ENCODE measurements at regions not wholly inside any gene's neighbourhood (a gene's known extent, or its start where the extent isn't known, plus 50 kb on each side); places are given as distances from the start of the nearest gene placed in this dataset.
A peak's percentile ranks its signal among the peaks of the same experiment; 100 is the strongest.
"Not testable (repeated sequence)": the region's sequence is repeated elsewhere in the genome, so short reads cannot be mapped to it uniquely, and the experiment has no call there.

GRCh38 chr5:154644745-154645411 is 110.3 kb upstream of the LARP1 start:
- H3K27ac ChIP-seq = no peak overlapping the region
- DNase-seq = no peak
- no peaks in the 10 kb centered on the region for H3K36me3 ChIP-seq
- H3K4me1 ChIP-seq = no peaks in the 10 kb centered on the region
- H3K4me3 ChIP-seq = no peak overlapping the region
- no peaks in the 10 kb centered on the region for H3K27me3 ChIP-seq
- H3K9me3 ChIP-seq (replicated peaks) = no peaks in the 10 kb centered on the region

GRCh38 chr5:154642499-154643245 is 112.5 kb upstream of the LARP1 start:
- Histone ChIP-seq H3K36me3 (no peaks in the 10 kb centered on the region), H3K4me3 (no peak overlapping the region), H3K9me3 (replicated peaks) (no peaks in the 10 kb centered on the region), H3K27ac (no peak overlapping the region), H3K4me1 (no peaks in the 10 kb centered on the region), H3K27me3 (no peaks in the 10 kb centered on the region)
- peak in 1 of 2 experiments; percentile 56 for DNase-seq

- H3K4me3 ChIP-seq; H3K27ac ChIP-seq; H3K4me1 ChIP-seq; H3K27me3 ChIP-seq; H3K9me3 ChIP-seq (replicated peaks); H3K36me3 ChIP-seq: not testable (repeated sequence)
- peak; percentile 21 to 49 for DNase-seq
Observed at GRCh38 chr5:154640213-154640831, 114.9 kb upstream of the LARP1 start.

GRCh38 chr5:154636786-154637185 is 118.4 kb upstream of the LARP1 start:
- H3K4me1 ChIP-seq, H3K36me3 ChIP-seq, DNase-seq: not testable (repeated sequence)

GRCh38 chr5:154636271-154636670 is 118.9 kb upstream of the LARP1 start:
- not testable (repeated sequence) for H3K9me3 ChIP-seq (replicated peaks); H3K4me3 ChIP-seq; H3K27me3 ChIP-seq; H3K27ac ChIP-seq; DNase-seq; H3K36me3 ChIP-seq; H3K4me1 ChIP-seq

More at GRCh38 chr5:154636786-154637185, 118.4 kb upstream of the LARP1 start:
- H3K27ac ChIP-seq; H3K27me3 ChIP-seq; H3K9me3 ChIP-seq (replicated peaks); H3K4me3 ChIP-seq: not testable (repeated sequence)

GRCh38 chr5:154633744-154634143 is 121.4 kb upstream of the LARP1 start:
- not testable (repeated sequence) for H3K4me1 ChIP-seq; H3K27ac ChIP-seq; H3K27me3 ChIP-seq; DNase-seq; H3K4me3 ChIP-seq; H3K9me3 ChIP-seq (replicated peaks); H3K36me3 ChIP-seq

- H3K27me3 ChIP-seq = 0 out of 2 replicates have a peak, but pooled peaks cover 4% of the 10 kb centered on the region
- H3K9me3 ChIP-seq (replicated peaks) = no peaks in the 10 kb centered on the region
- H3K27ac ChIP-seq = no peak overlapping the region
- DNase-seq = no peak
- H3K4me1 ChIP-seq = no peaks in the 10 kb centered on the region
- no peak overlapping the region for H3K4me3 ChIP-seq
- no peaks in the 10 kb centered on the region for H3K36me3 ChIP-seq
Observed at GRCh38 chr5:154631141-154631540, 124.0 kb upstream of the LARP1 start.

GRCh38 chr5:154630410-154630809 is 124.8 kb upstream of the LARP1 start:
- Histone ChIP-seq H3K9me3 (replicated peaks) (no peaks in the 10 kb centered on the region), H3K4me1 (no peaks in the 10 kb centered on the region)
- no peak for DNase-seq

GRCh38 chr5:154628685-154629084 is 126.5 kb upstream of the LARP1 start:
- Histone ChIP-seq H3K4me1 (no peaks in the 10 kb centered on the region), H3K4me3 (no peak overlapping the region), H3K27me3 (peaks cover 7% of the 10 kb centered on the region; the same call in 1 of the 2 replicates), H3K27ac (no peak overlapping the region), H3K9me3 (replicated peaks) (no peaks in the 10 kb centered on the region), H3K36me3 (no peaks in the 10 kb centered on the region)
- no peak for DNase-seq

More at GRCh38 chr5:154630410-154630809, 124.8 kb upstream of the LARP1 start:
- no peak overlapping the region for H3K4me3 ChIP-seq
- peaks cover 7% of the 10 kb centered on the region; the same call in 1 of the 2 replicates for H3K27me3 ChIP-seq
- no peaks in the 10 kb centered on the region for H3K36me3 ChIP-seq
- no peak overlapping the region for H3K27ac ChIP-seq

- no peaks in the 10 kb centered on the region for H3K9me3 ChIP-seq (replicated peaks)
- H3K4me3 ChIP-seq = no peak overlapping the region
- H3K27me3 ChIP-seq = peaks cover 7% of the 10 kb centered on the region; the same call in 1 of the 2 replicates
- H3K36me3 ChIP-seq = no peaks in the 10 kb centered on the region
- H3K4me1 ChIP-seq = no peaks in the 10 kb centered on the region
- no peak overlapping the region for H3K27ac ChIP-seq
- no peak for DNase-seq
Observed at GRCh38 chr5:154627698-154628678, 127.2 kb upstream of the LARP1 start.

- no peak overlapping the region for H3K4me3 ChIP-seq
- no peaks in the 10 kb centered on the region for H3K4me1 ChIP-seq
- DNase-seq = no peak
- H3K27me3 ChIP-seq = peaks cover 7% of the 10 kb centered on the region; the same call in 1 of the 2 replicates
- no peak overlapping the region for H3K27ac ChIP-seq
- no peaks in the 10 kb centered on the region for H3K36me3 ChIP-seq
- no peaks in the 10 kb centered on the region for H3K9me3 ChIP-seq (replicated peaks)
Observed at GRCh38 chr5:154626876-154627557, 128.2 kb upstream of the LARP1 start.

GRCh38 chr5:154625031-154625430 is 130.1 kb upstream of the LARP1 start:
- Histone ChIP-seq H3K9me3 (replicated peaks) (no peaks in the 10 kb centered on the region), H3K4me3 (no peak overlapping the region), H3K4me1 (no peaks in the 10 kb centered on the region), H3K36me3 (no peaks in the 10 kb centered on the region), H3K27me3 (peaks cover 7% of the 10 kb centered on the region; the same call in 1 of the 2 replicates), H3K27ac (no peak overlapping the region)
- DNase-seq = no peak

- H3K27me3 ChIP-seq = peaks cover 7% of the 10 kb centered on the region; the same call in 1 of the 2 replicates
- no peaks in the 10 kb centered on the region for H3K36me3 ChIP-seq
- no peaks in the 10 kb centered on the region for H3K9me3 ChIP-seq (replicated peaks)
- no peak for DNase-seq
- no peaks in the 10 kb centered on the region for H3K4me1 ChIP-seq
- no peak overlapping the region for H3K27ac ChIP-seq
- no peak overlapping the region for H3K4me3 ChIP-seq
Observed at GRCh38 chr5:154624341-154624740, 130.8 kb upstream of the LARP1 start.

- H3K9me3 ChIP-seq (replicated peaks) = no peaks in the 10 kb centered on the region
- H3K4me3 ChIP-seq = no peak overlapping the region
- no peaks in the 10 kb centered on the region for H3K4me1 ChIP-seq
- DNase-seq = no peak
- no peak overlapping the region for H3K27ac ChIP-seq
- no peaks in the 10 kb centered on the region for H3K36me3 ChIP-seq
- 0 out of 2 replicates have a peak, but pooled peaks cover 2% of the 10 kb centered on the region for H3K27me3 ChIP-seq
Observed at GRCh38 chr5:154620411-154620810, 134.8 kb upstream of the LARP1 start.
